Mesenteric fat pad (tissue), 1 donor: ENCODE measurements at regions not wholly inside any gene's neighbourhood (a gene's known extent, or its start where the extent isn't known, plus 50 kb on each side); places are given as distances from the start of the nearest gene placed in this dataset.

Experiments
- DNase-seq: peaks from one replicate; pipeline ENCODE4 v3.0.0-alpha.2; 2020; ENCODE audit warnings: low spot score
- donor health status: DM: yes; HTN: yes; CAD: no.

DNA sequence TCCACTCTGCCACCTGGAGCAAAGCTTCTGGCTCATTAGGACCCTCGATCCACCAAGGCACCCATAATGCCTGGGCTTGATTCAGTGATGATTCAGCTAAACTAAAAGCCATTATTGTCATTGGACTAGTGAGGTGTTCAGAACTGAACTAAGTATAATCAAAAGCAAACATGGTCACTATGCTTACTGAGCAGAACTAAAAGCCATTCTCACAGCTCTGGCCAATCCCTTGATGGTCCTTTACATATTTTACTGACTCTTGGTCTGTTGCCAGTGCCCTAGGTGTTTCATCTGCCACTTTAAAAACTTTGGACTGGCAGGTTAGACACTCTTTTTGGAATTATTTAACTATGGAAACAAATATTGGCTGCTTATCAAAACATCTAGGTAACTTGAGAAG is 703.5 kb downstream of the FAT4 start:
- no peak for DNase-seq

- DNase-seq = no peak
Observed at GRCh38 chr4:126023896-126024295, 709.1 kb downstream of the FAT4 start.

DNA sequence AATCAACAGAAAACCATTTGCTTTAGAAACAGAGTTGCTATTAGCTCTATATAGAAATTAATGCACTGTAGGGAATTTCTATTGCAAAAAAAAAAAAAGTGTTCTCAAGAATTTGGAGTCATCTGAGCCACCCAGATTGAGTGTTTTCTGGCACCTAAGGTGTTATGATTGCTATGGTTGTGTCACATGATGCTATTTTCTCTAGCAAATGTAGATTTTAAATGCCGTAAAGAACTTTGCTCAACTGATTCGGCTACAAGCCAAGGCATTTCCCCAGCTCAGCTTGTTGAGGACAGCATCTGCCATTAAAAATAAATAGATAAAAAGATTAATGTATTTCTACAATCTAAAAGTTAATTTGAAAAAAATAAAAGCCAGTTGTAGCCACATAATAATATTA is 712.8 kb downstream of the FAT4 start:
- DNase-seq = no peak

DNA sequence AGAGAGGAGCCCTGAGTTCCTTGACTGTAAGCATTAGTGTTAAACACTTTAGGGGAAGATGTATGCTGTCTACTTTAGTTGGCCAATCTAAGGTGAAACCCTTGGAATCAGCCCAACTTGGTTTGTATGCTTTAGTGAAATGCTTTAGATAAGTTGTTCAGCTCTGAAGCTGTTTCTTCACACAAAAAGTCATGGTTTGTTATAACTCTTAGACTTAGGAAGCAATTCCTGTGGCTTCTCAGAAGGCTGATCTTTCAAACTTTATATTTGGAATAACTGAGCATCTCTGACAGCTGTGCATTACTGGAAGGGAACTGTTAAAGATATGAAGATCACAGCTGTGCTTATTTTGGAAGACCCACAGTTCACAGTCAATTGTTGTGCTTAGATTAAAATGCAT is 714.1 kb downstream of the FAT4 start:
- no peak for DNase-seq

DNA sequence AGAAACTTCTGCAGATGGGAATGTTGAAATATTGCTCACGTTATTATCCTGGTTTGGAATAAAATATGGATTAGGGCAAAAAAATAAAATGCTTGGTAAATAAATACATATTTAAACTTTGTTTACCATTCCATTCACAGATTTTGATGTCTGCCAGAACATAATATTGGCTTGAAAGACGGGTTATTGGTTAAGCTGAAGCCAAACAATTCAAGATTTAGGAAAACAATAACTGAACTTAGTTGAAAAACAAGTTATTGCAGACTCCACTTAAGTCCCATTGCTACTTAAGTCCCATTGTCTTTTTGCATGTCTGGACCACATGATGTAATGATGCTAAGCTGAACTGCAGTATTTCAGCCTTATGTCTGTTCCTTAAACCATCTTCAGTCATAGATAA is 722.5 kb downstream of the FAT4 start:
- DNase-seq = no peak

- DNase-seq = no peak
Observed at GRCh38 chr4:126038502-126039144, 723.9 kb downstream of the FAT4 start.

DNA sequence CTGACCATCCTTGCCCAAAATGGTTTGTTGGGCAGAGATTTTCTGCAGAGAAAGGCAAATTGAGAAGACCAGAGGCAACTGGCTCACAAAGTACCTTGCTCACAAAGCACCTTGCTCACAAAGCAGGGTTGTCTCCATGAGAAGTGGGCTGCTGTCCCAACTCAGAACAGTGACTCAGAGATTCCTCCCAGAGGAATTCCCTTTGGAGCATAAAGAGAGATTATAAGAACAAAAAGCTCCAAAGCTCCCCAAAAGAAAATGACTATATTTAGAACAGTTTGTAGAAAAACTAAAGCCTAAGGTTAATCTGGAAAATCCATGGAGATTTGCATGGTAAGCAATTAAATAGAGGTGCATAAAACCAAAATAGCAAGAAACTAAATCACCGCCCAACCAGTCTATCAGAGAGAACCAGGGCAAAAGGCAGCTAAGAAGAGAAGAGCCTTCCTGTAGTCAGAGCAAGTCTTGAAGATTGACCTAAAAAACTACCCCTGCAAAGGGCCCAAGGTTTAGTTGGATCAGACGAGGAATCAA is 731.4 kb downstream of the FAT4 start:
- DNase-seq = no peak

GRCh38 chr4:126047114-126047513 is 732.4 kb downstream of the FAT4 start:
- no peak for DNase-seq

DNA sequence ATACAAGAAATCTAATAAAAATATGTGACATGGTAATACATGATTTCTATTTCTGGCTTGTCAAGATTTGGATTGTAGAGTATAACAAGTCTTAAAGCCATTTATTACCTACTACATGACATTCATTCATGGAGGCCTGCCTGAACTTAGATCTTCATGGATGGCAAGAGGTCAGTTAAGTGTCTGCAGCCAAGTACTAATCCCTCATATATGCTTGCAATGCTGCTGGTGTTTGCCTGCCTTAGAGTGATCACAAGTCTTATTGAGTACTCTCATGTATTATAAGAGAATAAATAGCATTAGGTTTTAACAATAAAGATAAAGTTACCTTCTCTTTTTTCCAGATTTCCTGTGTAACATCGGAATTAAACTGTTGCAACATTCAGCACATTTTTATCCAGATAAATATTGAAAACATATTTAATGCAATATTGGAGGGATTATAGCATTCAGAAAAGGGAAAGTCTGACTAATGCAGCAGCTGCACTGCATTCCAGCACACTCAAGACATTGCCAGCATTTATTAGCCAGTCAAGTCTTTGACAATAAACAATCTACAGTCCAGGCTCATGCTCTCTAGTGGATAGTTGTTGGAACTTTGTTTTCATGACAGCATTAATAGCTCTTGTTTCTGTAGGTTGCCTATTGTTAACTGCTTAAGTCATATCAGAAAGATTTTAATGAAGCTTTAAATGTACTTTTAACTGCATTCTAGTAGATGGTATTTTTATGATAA is 737.1 kb downstream of the FAT4 start:
- no peak for DNase-seq

DNA sequence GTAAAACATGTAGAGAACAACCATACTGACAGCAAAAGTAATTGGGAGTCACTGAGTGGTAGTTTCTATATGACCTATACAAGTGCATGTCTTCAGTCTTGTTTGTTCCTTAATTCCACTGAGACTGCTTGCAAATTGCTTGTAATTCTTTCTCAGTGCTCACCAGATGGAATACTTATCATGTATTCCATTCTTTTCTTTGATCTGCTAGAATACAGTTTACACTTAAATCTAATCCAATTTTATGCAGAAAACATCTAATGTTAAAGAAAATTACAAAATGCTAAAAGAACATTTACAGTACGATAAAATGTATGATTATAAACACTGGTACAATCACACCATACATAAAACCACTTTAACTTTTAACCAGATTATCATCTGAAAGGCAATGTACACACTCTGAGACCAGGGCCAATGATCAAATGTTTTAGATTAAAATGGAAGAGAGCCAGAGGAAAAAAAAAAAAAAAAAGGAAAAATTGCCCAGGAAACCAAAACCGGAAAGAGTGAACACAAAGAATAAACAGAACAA is 741.4 kb downstream of the FAT4 start:
- DNase-seq = no peak

DNA sequence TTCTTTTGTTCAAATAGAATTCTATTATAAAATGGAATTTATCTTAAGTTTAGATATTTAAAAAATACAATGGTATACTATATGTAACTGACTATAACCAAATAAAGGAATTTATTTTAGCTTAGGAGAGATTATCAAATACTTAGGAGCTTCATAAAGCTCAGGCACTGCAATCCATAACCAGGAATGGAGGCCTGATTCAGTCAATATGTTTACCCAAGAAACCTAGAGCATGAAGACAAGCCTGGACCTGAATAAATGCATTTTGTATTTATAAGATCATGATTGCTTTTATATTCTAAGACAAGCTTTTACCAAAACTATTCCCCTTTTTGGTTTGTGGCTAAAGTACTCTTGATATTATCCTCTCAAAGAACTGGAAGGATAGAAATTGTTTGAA is 742.6 kb downstream of the FAT4 start:
- no peak for DNase-seq

GRCh38 chr4:126058596-126058995 is 743.8 kb downstream of the FAT4 start:
- DNase-seq = no peak

GRCh38 chr4:126061655-126062054 is 746.9 kb downstream of the FAT4 start:
- no peak for DNase-seq

- no peak for DNase-seq
Observed at GRCh38 chr4:126065016-126065415, 750.3 kb downstream of the FAT4 start.

GRCh38 chr4:126071346-126072333 is 756.9 kb downstream of the FAT4 start:
- DNase-seq = no peak

DNA sequence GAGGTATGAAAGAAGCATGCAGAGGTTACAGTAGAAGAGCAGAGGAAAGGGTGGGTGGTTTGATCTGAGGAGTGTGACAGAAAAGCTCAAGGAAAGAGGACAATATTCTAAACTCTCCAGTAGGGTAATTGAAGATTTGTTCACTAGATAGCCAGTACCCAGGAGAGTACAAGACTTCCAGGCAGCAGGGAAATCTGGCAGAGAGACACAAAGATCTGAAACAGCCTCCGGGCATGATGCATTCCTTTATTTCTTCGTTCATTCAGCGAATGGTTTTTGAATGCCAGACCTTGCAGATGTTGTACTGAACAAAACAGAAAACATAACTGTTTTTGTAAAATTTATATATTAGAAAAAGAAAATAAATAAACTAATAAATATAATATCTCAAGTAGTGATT is 766.6 kb downstream of the FAT4 start:
- no peak for DNase-seq

GRCh38 chr4:126086041-126086440 is 771.3 kb downstream of the FAT4 start:
- DNase-seq = no peak

DNA sequence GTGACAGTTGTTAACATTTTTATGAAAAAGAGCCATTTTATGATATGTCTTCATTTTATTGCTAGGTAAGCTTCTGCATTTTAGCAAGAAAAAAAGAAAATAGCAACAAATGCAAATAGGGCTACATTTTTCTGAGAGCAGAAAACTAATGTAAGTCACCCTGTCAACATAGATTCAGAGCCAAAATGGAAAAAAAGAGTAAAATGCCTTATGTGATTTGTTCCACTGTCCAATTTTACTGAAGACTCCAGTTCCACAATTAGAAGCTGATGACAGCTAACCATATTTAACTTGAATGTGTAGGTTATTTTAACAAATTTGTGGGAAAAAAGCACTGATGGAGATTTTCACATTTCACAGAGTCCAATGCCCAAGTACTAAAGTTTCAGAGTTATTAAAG is 772.3 kb downstream of the FAT4 start:
- DNase-seq = no peak

- no peak for DNase-seq
Observed at GRCh38 chr4:126097155-126097799, 782.5 kb downstream of the FAT4 start.

- DNase-seq = no peak
Observed at GRCh38 chr4:126106658-126107057, 791.9 kb downstream of the FAT4 start.

DNA sequence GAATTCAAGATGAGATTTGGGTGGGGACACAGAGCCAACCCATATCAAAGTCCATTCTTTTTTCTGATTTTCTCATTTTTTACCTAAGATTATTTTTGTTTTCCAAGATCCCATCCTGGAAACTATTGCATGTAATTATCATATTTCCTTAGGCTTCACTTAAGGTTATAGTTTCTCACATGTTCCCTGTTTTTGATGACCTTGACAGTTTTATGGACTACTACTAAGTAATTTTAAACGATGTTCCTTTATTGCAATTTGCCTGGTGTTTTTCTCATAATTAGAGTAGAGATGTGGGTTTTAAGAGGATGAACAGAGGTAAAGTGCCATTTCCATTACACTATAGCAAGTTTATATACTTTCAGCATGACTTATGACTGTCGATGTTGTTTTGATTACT is 795.1 kb downstream of the FAT4 start:
- DNase-seq = no peak
